SU-DHL-6 (cell line): ENCODE measurements at regions not wholly inside any gene's neighbourhood (a gene's known extent, or its start where the extent isn't known, plus 50 kb on each side); places are given as distances from the start of the nearest gene placed in this dataset.

Experiments
- CTCF ChIP-seq: fragments of 200-600 bp; sonication (generic); IDR thresholded peaks from one replicate; pipeline ENCODE4 v1.5.1; 2017; ENCODE audit warnings: antibody characterized with exemption, mild to moderate bottlenecking, low read length, moderate library complexity; ENCODE audit not compliant: insufficient read depth, poor library complexity, severe bottlenecking
- EZH2phosphoT487 ChIP-seq: fragments of 200-600 bp; sonication (generic), shearing (Covaris generic); conservative IDR thresholded peaks from 2 replicates; pipeline ENCODE4 v1.6.1; 2018; ENCODE audit warnings: mild to moderate bottlenecking, antibody characterized with exemption, low read length, moderate library complexity, mixed read lengths

- no peak for TF ChIP-seq CTCF
- TF ChIP-seq EZH2phosphoT487, result no peak
These were observed 349.0 kb downstream of the LMO7 start for GRCh38 chr13:75985132-75985531.
